ENCODE measurements at regions not wholly inside any gene's neighbourhood (a gene's known extent, or its start where the extent isn't known, plus 50 kb on each side); places are given as distances from the start of the nearest gene placed in this dataset.

DNA sequence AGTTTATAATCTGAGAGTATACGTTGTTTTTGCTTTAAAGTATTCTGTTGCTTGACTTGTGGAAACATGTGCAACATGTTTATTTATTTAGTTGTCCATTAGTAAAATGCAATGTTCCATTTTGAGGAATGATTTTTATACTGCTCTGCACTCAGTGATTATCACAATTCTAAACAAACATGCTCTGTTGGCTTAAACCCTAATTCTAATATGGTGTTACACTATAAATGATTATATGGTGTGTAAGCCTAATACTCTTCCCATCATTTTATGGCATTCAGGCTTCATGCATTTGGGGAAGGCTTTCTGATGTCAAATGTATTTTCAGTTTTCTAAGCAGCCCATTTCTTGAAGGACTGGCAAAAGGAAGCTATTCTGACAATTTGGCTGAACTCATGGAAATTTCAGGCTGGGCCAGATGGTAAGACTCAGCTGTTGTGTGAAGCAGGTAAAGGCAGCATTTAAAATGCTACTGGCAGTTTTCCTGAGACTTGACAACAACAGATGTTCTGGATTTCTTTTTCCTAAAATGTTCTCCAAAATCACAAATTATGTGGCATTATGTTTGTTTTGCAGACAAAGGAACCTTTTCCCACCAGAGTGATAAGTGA is 336.7 kb upstream of the GNPDA2 start:
- WGBS = 24% methylated on average over 1 of the region's 1 CpG
- H3K27ac ChIP-seq (replicated peaks in 1 of 4) = no peak overlapping the region
- no peaks in the 10 kb centered on the region for H3K9me3 ChIP-seq
- no peak overlapping the region for H3K4me3 ChIP-seq
- peaks cover 0 to 8% (median 0%) of the 10 kb centered on the region in 4 donors for H3K4me1 ChIP-seq
- intact Hi-C loops (cut with DNase I) = no loop called here
- TF ChIP-seq POLR2A (IDR thresholded peaks at IDR 0.05; ENCODE audit: low read depth) (no peak), POLR2AphosphoS5 (IDR thresholded peaks at IDR 0.05) (no peak), EP300 (IDR thresholded peaks at IDR 0.05) (no peak)
- TF ChIP-seq, protein P1, sequence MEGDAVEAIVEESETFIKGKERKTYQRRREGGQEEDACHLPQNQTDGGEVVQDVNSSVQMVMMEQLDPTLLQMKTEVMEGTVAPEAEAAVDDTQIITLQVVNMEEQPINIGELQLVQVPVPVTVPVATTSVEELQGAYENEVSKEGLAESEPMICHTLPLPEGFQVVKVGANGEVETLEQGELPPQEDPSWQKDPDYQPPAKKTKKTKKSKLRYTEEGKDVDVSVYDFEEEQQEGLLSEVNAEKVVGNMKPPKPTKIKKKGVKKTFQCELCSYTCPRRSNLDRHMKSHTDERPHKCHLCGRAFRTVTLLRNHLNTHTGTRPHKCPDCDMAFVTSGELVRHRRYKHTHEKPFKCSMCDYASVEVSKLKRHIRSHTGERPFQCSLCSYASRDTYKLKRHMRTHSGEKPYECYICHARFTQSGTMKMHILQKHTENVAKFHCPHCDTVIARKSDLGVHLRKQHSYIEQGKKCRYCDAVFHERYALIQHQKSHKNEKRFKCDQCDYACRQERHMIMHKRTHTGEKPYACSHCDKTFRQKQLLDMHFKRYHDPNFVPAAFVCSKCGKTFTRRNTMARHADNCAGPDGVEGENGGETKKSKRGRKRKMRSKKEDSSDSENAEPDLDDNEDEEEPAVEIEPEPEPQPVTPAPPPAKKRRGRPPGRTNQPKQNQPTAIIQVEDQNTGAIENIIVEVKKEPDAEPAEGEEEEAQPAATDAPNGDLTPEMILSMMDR (IDR thresholded peaks at IDR 0.05) = no peak
- no peaks in the 10 kb centered on the region for H3K27me3 ChIP-seq
- H3K36me3 ChIP-seq = no peaks in the 10 kb centered on the region
- no peak for DNase-seq (ENCODE audit: extremely low spot score)

DNA sequence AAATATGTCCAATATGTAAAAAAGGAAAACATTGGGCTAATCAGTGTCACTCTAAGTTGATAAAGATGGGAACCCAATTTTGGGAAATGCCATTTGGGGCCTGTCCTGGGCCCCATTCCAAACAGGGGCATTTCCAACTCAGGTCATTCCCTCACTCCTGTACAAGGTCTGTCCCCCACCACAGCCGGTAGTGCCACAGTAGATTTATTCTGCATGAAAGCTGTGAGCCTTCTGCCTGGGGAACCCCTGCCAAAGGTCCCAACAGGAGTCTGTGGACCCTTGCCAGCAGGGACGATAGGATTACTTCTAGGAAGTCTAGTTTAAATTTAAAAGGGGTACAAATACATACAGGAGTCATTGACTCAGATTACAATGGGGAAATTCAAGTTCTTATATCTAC is 317.6 kb upstream of the GNPDA2 start:
- TF ChIP-seq POLR2AphosphoS5 (IDR thresholded peaks at IDR 0.05) (no peak), POLR2A (IDR thresholded peaks at IDR 0.05; ENCODE audit: low read depth) (no peak), EP300 (IDR thresholded peaks at IDR 0.05) (no peak)
- TF ChIP-seq, protein P1 (IDR thresholded peaks at IDR 0.05) = no peak
- H3K4me1 ChIP-seq = no peaks in the 10 kb centered on the region
- no peak overlapping the region for H3K27ac ChIP-seq (replicated peaks in 1 of 4)
- intact Hi-C loops (cut with DNase I) = no loop called here
- 0% methylated on average over 2 of the region's 2 CpGs for WGBS
- no peaks in the 10 kb centered on the region for H3K27me3 ChIP-seq
- no peak for DNase-seq (ENCODE audit: extremely low spot score)
- H3K4me3 ChIP-seq = no peak overlapping the region
- H3K36me3 ChIP-seq = no peaks in the 10 kb centered on the region
- H3K9me3 ChIP-seq = peaks cover 0 to 9% (median 4%) of the 10 kb centered on the region in 4 donors

DNA sequence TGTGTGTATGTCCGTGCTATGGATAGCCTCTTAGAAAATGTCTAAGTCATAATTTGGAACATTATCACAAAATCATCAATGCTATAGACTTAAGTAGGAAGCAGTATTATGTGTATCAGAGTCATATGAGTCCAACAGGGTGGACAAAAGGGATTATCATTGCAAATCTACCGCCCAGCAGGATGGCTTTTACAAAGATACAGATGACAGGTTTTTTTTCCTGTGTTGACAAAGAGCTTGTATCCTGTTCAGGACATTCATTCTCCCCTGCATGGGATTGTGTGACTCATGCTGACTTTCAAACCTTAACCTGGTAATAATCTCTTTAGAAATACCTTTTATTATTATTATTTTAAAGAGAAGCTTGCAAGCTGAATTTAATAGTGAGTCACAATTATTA is 310.3 kb upstream of the GNPDA2 start:
- H3K4me1 ChIP-seq = no peaks in the 10 kb centered on the region
- TF ChIP-seq EP300 (IDR thresholded peaks at IDR 0.05) (no peak), POLR2AphosphoS5 (IDR thresholded peaks at IDR 0.05) (no peak), POLR2A (IDR thresholded peaks at IDR 0.05; ENCODE audit: low read depth) (no peak)
- TF ChIP-seq, protein P1 (IDR thresholded peaks at IDR 0.05) = no peak
- no peak overlapping the region for H3K4me3 ChIP-seq
- intact Hi-C loops (cut with DNase I) = no loop called here
- no peaks in the 10 kb centered on the region for H3K27me3 ChIP-seq
- no peaks in the 10 kb centered on the region for H3K9me3 ChIP-seq
- 82% methylated on average over 2 of the region's 2 CpGs for WGBS
- H3K36me3 ChIP-seq = no peaks in the 10 kb centered on the region
- DNase-seq (ENCODE audit: extremely low spot score) = no peak
- no peak overlapping the region for H3K27ac ChIP-seq (replicated peaks in 1 of 4)

DNA sequence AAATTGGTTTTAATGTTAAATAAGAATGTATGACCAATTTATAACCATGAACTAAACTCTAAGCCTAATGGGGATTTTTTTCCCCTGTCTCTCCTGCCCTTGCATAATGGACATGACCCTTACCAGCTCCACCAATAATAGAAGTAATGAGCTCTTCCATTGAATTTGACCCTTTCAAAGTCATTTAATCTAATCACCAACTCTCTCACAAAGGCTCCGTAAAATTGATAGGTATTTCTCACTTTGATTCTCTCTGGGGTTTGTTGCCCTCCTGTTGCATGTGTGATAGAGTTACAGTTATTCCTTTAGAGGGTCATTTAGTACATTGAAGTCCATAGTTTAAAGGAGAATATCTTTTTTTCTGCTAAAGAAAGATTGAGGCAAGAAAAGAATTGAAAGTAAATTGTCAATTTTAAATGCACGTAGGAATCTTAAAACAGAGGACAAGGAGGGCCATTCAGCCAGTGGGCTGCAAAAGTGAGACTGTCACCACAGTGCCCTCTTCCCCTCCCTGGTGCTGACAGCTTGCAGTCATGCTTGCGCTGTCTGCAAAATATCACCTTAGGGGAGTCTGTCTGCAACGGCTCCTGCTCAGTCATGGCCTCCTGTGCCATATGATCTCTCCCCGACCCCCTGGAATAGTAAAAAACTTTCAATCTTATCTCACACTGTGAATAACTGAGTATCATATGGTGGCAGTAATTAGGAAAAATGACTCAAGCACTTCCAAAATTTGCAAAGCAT is 307.5 kb upstream of the GNPDA2 start:
- H3K4me1 ChIP-seq = no peaks in the 10 kb centered on the region
- no peak overlapping the region for H3K27ac ChIP-seq (replicated peaks in 1 of 4)
- WGBS = 58% methylated on average over 5 of the region's 5 CpGs
- intact Hi-C loops (cut with DNase I) = no loop called here
- no peaks in the 10 kb centered on the region for H3K36me3 ChIP-seq
- TF ChIP-seq POLR2AphosphoS5 (IDR thresholded peaks at IDR 0.05) (no peak), POLR2A (IDR thresholded peaks at IDR 0.05; ENCODE audit: low read depth) (no peak), EP300 (IDR thresholded peaks at IDR 0.05) (no peak)
- TF ChIP-seq, protein P1 (IDR thresholded peaks at IDR 0.05) = no peak
- H3K9me3 ChIP-seq = no peaks in the 10 kb centered on the region
- no peak overlapping the region for H3K4me3 ChIP-seq
- DNase-seq (ENCODE audit: extremely low spot score) = no peak
- H3K27me3 ChIP-seq = no peaks in the 10 kb centered on the region
